ES-I3 (cell line): ENCODE measurements at regions not wholly inside any gene's neighbourhood (a gene's known extent, or its start where the extent isn't known, plus 50 kb on each side); places are given as distances from the start of the nearest gene placed in this dataset.

Source experiments
- H3K36me3 ChIP-seq: 2 replicates; pipeline ENCODE4 v1.6.1; 2013; ENCODE audit warnings: mild to moderate bottlenecking, low read length, control low read depth, moderate library complexity; ENCODE audit not compliant: insufficient read depth
- H3K4me1 ChIP-seq: 2 replicates; pipeline ENCODE4 v1.6.1; 2013; ENCODE audit warnings: mild to moderate bottlenecking, control low read depth, low read length; ENCODE audit not compliant: insufficient read depth
- H3K9ac ChIP-seq: 2 replicates; pipeline ENCODE4 v1.6.1; 2013; ENCODE audit warnings: low read depth, mild to moderate bottlenecking, low read length, moderate library complexity
- H3K9me3 ChIP-seq: 2 replicates; pipeline ENCODE4 v1.6.1; 2013; ENCODE audit warnings: mild to moderate bottlenecking, low read length, moderate library complexity; ENCODE audit not compliant: control insufficient read depth, insufficient read depth

GRCh38 chr5:4837489-4838058, 302.6 kb upstream of the ADAMTS16 start:
- no peaks in the 10 kb centered on the region for H3K36me3 ChIP-seq
- no peaks in the 10 kb centered on the region for H3K4me1 ChIP-seq
- no peaks in the 10 kb centered on the region for H3K9me3 ChIP-seq
- H3K9ac ChIP-seq, result no peak overlapping the region

DNA sequence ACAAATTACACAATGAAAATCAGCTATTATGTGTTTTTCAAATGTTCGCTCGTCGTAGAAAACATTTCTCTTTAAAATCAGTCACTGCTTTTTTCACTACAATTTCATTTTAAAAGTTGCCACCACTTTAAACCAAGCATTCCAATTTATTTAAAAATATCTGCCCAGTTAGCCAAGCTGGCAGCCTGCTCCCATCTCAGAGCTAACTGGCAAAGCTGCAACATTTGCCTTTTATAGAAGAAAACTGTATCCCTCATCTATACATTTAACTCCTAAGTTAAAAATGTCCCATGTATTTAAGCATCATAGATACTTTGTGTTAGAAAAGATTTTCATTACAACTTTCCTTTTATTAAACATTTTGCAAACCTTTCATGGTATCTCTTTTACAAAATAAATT, 294.9 kb upstream of the ADAMTS16 start:
- H3K9me3 ChIP-seq, result no peaks in the 10 kb centered on the region
- no peak overlapping the region for H3K9ac ChIP-seq
- H3K4me1 ChIP-seq, result no peaks in the 10 kb centered on the region
- no peaks in the 10 kb centered on the region for H3K36me3 ChIP-seq

DNA sequence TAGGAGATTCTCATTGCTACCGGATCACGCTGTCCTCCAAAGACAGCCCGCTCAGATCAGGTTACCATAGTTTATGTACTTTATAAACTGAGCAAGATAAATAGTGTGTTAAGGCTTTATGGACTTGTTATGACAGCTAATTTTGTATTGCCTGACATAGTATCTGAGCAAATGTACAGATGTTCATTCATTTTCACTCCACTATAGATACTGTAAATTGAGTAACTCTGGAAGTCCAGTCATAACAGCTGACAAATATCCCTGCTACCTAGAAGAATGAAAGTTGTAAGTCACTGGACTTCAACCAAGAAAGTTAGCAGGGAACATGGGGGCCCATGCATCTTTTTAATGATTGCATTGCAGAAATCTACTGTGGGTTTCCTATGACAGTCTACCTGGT, 292.4 kb upstream of the ADAMTS16 start:
- H3K9me3 ChIP-seq, result no peaks in the 10 kb centered on the region
- H3K4me1 ChIP-seq, result no peaks in the 10 kb centered on the region
- H3K36me3 ChIP-seq, result no peaks in the 10 kb centered on the region
- H3K9ac ChIP-seq, result no peak overlapping the region

- Histone ChIP-seq H3K9me3 (no peaks in the 10 kb centered on the region), H3K36me3 (no peaks in the 10 kb centered on the region), H3K4me1 (peaks cover 8% of the 10 kb centered on the region), H3K9ac (no peak overlapping the region)
Measured at GRCh38 chr5:4855036-4855435, 285.1 kb upstream of the ADAMTS16 start.

DNA sequence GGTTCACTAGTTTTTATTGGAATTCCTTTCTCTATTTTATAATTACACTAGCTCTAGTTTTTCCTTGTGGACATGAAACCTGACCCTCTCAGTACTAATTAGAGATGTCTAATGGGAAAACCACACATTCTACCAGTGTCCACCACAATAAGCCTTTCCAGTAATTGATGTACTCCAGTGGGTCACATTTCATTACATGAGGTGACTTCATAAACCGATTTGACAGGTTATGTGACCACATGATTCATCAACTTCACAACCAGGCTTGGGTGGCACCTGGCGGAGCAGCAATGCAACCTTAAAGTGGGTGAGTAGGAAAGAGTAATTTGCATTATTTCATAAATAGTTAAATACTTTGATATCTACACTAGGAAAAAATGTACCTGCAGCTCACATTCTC, 284.2 kb upstream of the ADAMTS16 start:
- Histone ChIP-seq H3K9me3 (no peaks in the 10 kb centered on the region), H3K4me1 (peaks cover 8% of the 10 kb centered on the region), H3K36me3 (no peaks in the 10 kb centered on the region), H3K9ac (no peak overlapping the region)

GRCh38 chr5:4857761-4858160, 282.4 kb upstream of the ADAMTS16 start:
- no peaks in the 10 kb centered on the region for H3K36me3 ChIP-seq
- no peaks in the 10 kb centered on the region for H3K9me3 ChIP-seq

DNA sequence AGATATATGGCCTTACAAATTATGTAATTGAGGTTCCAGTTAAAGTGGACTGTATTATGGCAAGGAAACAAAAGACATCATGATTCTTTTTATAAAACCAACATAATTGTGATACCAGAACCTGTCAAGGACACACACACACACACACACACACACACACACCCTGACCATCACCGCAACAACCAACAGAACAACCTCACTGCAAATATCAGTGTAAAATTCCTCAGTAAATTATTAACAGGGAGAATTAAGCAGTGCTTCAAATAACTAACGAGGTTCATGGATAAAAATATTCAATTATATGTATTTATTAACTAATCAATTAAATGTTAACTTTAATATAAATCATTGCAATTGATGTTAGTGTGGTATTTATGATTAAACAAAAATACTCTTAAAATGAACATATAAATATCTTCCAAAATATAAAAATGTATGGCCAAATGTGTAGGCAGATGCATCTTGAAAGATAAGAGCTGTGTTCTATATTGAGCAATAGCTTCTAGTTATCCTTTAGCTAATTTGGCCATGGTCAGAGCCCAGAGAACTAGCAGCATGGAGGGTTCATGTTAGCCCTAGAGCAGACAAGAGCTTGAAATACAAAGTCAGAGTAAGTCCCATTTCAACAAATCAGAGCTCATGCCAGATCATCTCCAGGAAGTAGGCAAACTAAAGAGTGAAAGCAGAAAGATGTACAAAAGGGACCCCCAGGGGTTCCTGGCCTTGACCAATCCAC, 280.5 kb upstream of the ADAMTS16 start:
- Histone ChIP-seq H3K9me3 (no peaks in the 10 kb centered on the region), H3K4me1 (peaks cover 6% of the 10 kb centered on the region), H3K36me3 (no peaks in the 10 kb centered on the region), H3K9ac (no peak overlapping the region)

More at GRCh38 chr5:4857761-4858160, 282.4 kb upstream of the ADAMTS16 start:
- H3K4me1 ChIP-seq, result peaks cover 8% of the 10 kb centered on the region
- H3K9ac ChIP-seq, result no peak overlapping the region

DNA sequence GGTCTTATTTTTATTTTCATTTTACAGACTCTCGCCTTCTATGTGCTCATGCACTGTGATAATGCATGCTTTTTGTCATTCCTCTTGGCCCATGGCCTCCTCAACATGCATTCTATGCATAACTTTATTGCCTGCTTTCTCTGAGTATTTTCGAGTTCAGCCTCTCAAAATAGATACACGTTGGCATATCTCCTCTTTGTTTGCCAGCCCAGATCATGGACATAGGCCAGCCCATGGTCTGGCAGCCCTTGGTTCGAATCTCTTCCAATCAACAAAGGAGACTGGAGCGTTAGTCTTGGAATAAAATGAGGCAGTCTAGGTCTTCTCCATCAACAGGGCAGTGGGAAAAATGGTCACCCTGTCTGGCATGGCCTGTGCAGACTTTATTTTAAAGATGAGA, 279.5 kb upstream of the ADAMTS16 start:
- Histone ChIP-seq H3K9me3 (no peaks in the 10 kb centered on the region), H3K4me1 (no peaks in the 10 kb centered on the region), H3K9ac (no peak overlapping the region), H3K36me3 (no peaks in the 10 kb centered on the region)

DNA sequence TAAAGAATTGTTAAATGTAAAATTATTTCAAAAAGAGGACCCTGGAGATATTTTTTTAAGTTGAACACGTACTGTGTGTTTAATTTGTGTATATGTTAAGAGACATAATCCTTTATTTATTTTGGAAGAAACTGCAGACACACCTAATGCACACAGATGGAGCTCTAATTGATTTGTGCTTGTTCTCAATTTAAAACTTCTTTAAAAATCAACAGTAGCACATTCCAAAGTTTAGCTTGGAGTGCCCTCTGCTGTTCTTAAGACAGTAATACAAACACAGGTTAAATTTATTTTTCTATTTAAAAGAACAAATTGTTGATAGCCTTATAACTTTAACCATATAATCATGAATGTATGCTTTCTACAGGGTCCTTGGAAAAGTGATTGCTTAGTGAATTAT, 277.6 kb upstream of the ADAMTS16 start:
- no peaks in the 10 kb centered on the region for H3K36me3 ChIP-seq
- no peaks in the 10 kb centered on the region for H3K4me1 ChIP-seq
- H3K9ac ChIP-seq, result no peak overlapping the region
- H3K9me3 ChIP-seq, result no peaks in the 10 kb centered on the region

DNA sequence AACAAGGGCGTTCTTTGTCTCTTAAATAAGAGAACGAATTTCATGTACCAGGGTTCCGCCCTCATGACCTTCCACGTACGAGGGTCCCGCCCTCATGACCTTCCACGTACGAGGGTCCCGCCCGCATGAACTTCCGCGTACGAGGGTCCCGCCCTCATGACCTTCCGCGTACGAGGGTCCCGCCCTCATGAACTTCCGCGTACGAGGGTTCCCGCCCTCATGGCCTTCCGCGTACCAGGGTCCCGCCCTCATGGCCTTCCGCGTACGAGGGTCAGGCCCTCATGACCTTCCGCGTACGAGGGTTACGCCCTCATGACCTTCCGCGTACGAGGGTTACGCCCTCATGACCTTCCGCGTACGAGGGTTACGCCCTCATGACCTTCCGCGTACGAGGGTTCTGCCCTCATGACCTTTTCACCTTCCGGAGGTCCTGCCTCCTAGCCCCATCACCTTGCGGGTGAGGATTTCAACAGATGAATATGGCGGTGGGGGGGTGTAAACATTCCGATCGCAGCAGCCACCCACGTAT, 273.9 kb upstream of the ADAMTS16 start:
- H3K9me3 ChIP-seq, result no peaks in the 10 kb centered on the region
- H3K36me3 ChIP-seq, result no peaks in the 10 kb centered on the region
- H3K9ac ChIP-seq, result no peak overlapping the region
- H3K4me1 ChIP-seq, result no peaks in the 10 kb centered on the region

DNA sequence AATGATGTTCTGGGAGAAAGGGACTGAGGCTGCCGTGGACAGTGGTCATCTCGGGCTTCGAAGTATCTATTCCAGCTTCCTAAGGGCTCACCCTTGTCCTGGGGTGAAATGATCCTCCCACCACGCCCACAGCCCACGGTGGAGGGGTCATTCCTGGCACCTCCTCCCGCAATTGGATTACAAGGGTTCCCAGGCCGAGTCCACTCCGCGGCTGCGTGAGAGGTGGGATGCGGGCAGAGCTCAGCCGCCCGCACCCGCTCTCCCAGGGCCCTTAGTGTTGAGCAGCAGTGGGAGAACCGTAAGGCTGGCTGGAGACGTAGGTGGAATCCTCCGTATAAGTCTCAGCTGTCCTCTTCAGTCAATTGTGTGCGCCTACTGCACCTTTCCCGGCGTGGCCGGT, 273.3 kb upstream of the ADAMTS16 start:
- Histone ChIP-seq H3K4me1 (no peaks in the 10 kb centered on the region), H3K36me3 (no peaks in the 10 kb centered on the region), H3K9me3 (no peaks in the 10 kb centered on the region), H3K9ac (no peak overlapping the region)

- no peaks in the 10 kb centered on the region for H3K9me3 ChIP-seq
- H3K36me3 ChIP-seq, result no peaks in the 10 kb centered on the region
- no peak overlapping the region for H3K9ac ChIP-seq
- no peaks in the 10 kb centered on the region for H3K4me1 ChIP-seq
Measured at GRCh38 chr5:4868140-4868735, 271.9 kb upstream of the ADAMTS16 start.

DNA sequence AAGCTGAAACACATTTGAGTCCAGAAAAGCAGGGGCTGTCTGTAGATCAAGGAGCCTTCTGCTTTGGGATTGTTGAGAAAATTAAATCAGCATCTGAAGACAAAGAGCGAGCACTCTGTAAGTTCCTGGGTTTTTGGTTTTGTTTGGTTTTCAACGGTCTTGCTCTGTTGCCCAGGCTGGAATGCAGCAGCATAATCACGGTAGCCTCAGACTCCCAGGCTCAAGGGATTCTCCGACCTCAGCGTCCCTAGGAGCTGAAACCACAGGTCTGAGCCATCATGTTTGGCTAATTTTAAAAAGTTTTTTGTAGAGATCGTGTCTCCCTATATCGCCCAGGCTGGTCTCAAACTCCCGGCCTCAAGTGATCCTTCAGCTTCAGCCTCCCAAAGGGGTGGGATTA, 266.5 kb upstream of the ADAMTS16 start:
- Histone ChIP-seq H3K9ac (no peak overlapping the region), H3K36me3 (no peaks in the 10 kb centered on the region), H3K9me3 (no peaks in the 10 kb centered on the region), H3K4me1 (no peaks in the 10 kb centered on the region)

DNA sequence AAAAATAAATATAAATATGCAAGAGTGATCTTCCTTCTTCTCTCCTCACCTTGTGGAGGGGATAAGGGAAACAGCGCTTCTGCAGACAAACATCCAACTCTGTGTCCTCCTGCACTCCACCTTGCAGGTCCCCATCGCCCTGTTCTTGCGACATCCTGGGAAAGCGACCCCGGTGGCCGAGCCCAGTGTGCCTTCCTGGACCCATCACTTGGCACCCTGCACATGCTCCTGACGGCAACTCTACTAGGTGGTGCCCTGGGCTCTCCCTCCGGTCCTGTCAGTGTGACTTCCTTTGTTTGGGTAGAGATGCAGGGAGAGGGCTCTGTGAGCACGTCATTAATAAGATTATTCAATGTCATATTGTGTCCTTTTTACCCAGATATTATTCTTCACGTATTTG, 266.0 kb upstream of the ADAMTS16 start:
- Histone ChIP-seq H3K9me3 (no peaks in the 10 kb centered on the region), H3K4me1 (no peaks in the 10 kb centered on the region), H3K36me3 (no peaks in the 10 kb centered on the region), H3K9ac (no peak overlapping the region)

- 0 out of 2 replicates have a peak, but pooled peaks cover 3% of the 10 kb centered on the region for H3K4me1 ChIP-seq
- no peaks in the 10 kb centered on the region for H3K36me3 ChIP-seq
- H3K9ac ChIP-seq, result no peak overlapping the region
- no peaks in the 10 kb centered on the region for H3K9me3 ChIP-seq
Measured at GRCh38 chr5:4875942-4876341, 264.2 kb upstream of the ADAMTS16 start.
